ENCODE measurements at regions not wholly inside any gene's neighbourhood (a gene's known extent, or its start where the extent isn't known, plus 50 kb on each side); places are given as distances from the start of the nearest gene placed in this dataset.

DNA sequence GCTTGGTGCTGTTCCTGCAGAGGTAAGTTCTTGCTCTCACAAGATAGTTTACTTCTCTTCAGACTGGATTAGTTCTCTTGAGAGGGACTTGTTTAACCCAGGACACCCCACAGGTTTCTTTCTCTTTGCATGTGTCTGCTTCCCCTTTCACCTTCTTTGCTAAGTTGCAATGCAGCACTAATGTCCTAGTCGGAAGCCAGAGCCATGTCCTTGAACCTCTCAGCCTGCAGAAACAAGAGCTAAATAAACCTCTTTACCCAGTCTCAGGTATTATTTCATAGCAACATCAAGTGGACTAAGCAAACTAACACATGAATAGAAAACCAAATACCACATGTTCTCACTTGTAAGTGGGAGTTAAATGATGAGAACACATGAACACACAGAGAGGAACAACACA is 915.2 kb downstream of the NSUN3 start:
- no peak for TF ChIP-seq EZH2 (IDR thresholded peaks at IDR 0.05; ENCODE audit: insufficient read depth, low read length)
- TF ChIP-seq, protein P1, sequence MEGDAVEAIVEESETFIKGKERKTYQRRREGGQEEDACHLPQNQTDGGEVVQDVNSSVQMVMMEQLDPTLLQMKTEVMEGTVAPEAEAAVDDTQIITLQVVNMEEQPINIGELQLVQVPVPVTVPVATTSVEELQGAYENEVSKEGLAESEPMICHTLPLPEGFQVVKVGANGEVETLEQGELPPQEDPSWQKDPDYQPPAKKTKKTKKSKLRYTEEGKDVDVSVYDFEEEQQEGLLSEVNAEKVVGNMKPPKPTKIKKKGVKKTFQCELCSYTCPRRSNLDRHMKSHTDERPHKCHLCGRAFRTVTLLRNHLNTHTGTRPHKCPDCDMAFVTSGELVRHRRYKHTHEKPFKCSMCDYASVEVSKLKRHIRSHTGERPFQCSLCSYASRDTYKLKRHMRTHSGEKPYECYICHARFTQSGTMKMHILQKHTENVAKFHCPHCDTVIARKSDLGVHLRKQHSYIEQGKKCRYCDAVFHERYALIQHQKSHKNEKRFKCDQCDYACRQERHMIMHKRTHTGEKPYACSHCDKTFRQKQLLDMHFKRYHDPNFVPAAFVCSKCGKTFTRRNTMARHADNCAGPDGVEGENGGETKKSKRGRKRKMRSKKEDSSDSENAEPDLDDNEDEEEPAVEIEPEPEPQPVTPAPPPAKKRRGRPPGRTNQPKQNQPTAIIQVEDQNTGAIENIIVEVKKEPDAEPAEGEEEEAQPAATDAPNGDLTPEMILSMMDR (IDR thresholded peaks at IDR 0.05; ENCODE audit: insufficient read depth, low read depth, low read length), result no peak

All from astrocyte (in vitro differentiated cells and primary cell).